ENCODE measurements at regions not wholly inside any gene's neighbourhood (a gene's known extent, or its start where the extent isn't known, plus 50 kb on each side); places are given as distances from the start of the nearest gene placed in this dataset.
A peak's percentile ranks its signal among the peaks of the same experiment; 100 is the strongest.
"Not testable (repeated sequence)": the region's sequence is repeated elsewhere in the genome, so short reads cannot be mapped to it uniquely, and the experiment has no call there.

DNA sequence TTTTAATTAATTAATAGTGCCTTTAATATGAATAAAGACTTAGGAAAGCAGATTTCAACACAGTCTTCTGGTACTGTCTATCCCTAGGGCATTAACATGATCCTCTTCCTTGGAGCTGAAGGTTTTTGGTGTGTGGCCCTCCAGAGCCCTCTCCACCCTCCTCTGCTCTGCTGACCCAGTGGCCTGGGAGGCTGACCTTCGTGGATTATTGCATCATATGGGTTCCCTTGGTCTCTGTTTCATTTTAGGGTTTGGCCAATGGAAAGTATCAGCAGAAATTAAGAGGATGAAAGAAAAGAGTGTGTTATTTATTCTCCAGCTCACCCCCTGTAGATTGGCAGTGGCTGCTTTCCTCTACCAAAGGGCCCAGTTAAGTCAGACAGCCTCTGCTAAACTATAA lies 73.8 kb upstream of the KIF2A start:
- not testable (repeated sequence) for H3K27me3 ChIP-seq (ENCODE audit: control insufficient read depth in 3 of 3, insufficient read depth in 3 of 3, low read length in 3 of 3); FAIRE-seq; H3K9me3 ChIP-seq (ENCODE audit: control insufficient read depth in 2 of 2, insufficient read depth in 1 of 2, low read depth in 1 of 2, low read length in 1 of 2); H3K36me3 ChIP-seq (ENCODE audit: control insufficient read depth in 3 of 3, insufficient read depth in 2 of 3, low read depth in 1 of 3, low read length in 3 of 3); H3K27ac ChIP-seq (ENCODE audit: low read depth in 1 of 3, low read length in 2 of 3); DNase-seq; H3K4me3 ChIP-seq (ENCODE audit: low read depth in 1 of 3, low read length in 3 of 3)
- WGBS, 3 donors, result 59 to 78% (median 66%) methylated on average over 1 of the region's 1 CpG
- peaks cover 0 to 21% (median 0%) of the 10 kb centered on the region in 3 donors for H3K4me1 ChIP-seq (ENCODE audit: control insufficient read depth in 3 of 3, insufficient read depth in 2 of 3, low read depth in 1 of 3, low read length in 2 of 3)

- not testable (repeated sequence) for FAIRE-seq; H3K9me3 ChIP-seq (ENCODE audit: control insufficient read depth in 2 of 2, insufficient read depth in 1 of 2, low read depth in 1 of 2, low read length in 1 of 2); H3K27me3 ChIP-seq (ENCODE audit: control insufficient read depth in 3 of 3, insufficient read depth in 3 of 3, low read length in 3 of 3); H3K4me3 ChIP-seq (ENCODE audit: low read depth in 1 of 3, low read length in 3 of 3); H3K36me3 ChIP-seq (ENCODE audit: control insufficient read depth in 3 of 3, insufficient read depth in 2 of 3, low read depth in 1 of 3, low read length in 3 of 3)
- DNase-seq, result peak; percentile 59 to 79
- Histone ChIP-seq H3K27ac (ENCODE audit: low read depth in 1 of 3, low read length in 2 of 3) (peak overlapping the region in 1 of 3 donors; percentile 62), H3K4me1 (ENCODE audit: control insufficient read depth in 3 of 3, insufficient read depth in 2 of 3, low read depth in 1 of 3, low read length in 2 of 3) (peaks cover 0 to 21% (median 0%) of the 10 kb centered on the region in 3 donors)
- 66 to 73% (median 67%) methylated on average over 6 of the region's 6 CpGs for WGBS, 3 donors
Observed at GRCh38 chr5:62233083-62234046, 72.6 kb upstream of the KIF2A start.

GRCh38 chr5:62236593-62236992 lies 69.4 kb upstream of the KIF2A start:
- WGBS, 3 donors, result 78 to 95% (median 80%) methylated on average over 7 of the region's 7 CpGs
- not testable (repeated sequence) for H3K27ac ChIP-seq (ENCODE audit: low read depth in 1 of 3, low read length in 2 of 3); DNase-seq; H3K36me3 ChIP-seq (ENCODE audit: control insufficient read depth in 3 of 3, insufficient read depth in 2 of 3, low read depth in 1 of 3, low read length in 3 of 3); H3K9me3 ChIP-seq (ENCODE audit: control insufficient read depth in 2 of 2, insufficient read depth in 1 of 2, low read depth in 1 of 2, low read length in 1 of 2); H3K4me3 ChIP-seq (ENCODE audit: low read depth in 1 of 3, low read length in 3 of 3); FAIRE-seq; H3K27me3 ChIP-seq (ENCODE audit: control insufficient read depth in 3 of 3, insufficient read depth in 3 of 3, low read length in 3 of 3)
- H3K4me1 ChIP-seq (ENCODE audit: control insufficient read depth in 3 of 3, insufficient read depth in 2 of 3, low read depth in 1 of 3, low read length in 2 of 3), result peaks cover 0 to 14% (median 0%) of the 10 kb centered on the region in 3 donors

GRCh38 chr5:62237944-62238343 lies 68.1 kb upstream of the KIF2A start:
- not testable (repeated sequence) for H3K9me3 ChIP-seq (ENCODE audit: control insufficient read depth in 2 of 2, insufficient read depth in 1 of 2, low read depth in 1 of 2, low read length in 1 of 2); DNase-seq; H3K36me3 ChIP-seq (ENCODE audit: control insufficient read depth in 3 of 3, insufficient read depth in 2 of 3, low read depth in 1 of 3, low read length in 3 of 3); FAIRE-seq; H3K27me3 ChIP-seq (ENCODE audit: control insufficient read depth in 3 of 3, insufficient read depth in 3 of 3, low read length in 3 of 3); H3K4me1 ChIP-seq (ENCODE audit: control insufficient read depth in 3 of 3, insufficient read depth in 2 of 3, low read depth in 1 of 3, low read length in 2 of 3); H3K27ac ChIP-seq (ENCODE audit: low read depth in 1 of 3, low read length in 2 of 3); H3K4me3 ChIP-seq (ENCODE audit: low read depth in 1 of 3, low read length in 3 of 3)
- 97 to 100% (median 98%) methylated on average over 2 of the region's 2 CpGs for WGBS, 3 donors

DNA sequence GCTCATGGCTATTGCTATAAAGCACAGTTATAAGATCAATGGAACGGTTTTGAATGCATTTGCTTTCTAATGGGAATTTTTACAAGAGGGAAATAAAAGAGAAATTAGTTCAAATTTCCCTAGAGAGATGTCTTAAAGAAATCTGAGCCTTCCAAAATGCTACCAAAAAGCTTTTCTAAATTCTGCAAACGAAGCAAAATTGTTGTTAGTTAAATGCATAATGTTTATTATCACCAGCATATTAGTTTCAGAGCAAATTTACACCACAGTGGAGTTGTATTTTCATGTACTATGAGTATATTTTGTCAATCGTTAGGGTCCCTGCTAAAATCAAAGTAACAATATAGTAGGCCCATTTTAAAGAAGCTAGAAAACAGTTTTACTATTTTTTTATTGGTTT lies 67.4 kb upstream of the KIF2A start:
- not testable (repeated sequence) for H3K27ac ChIP-seq (ENCODE audit: low read depth in 1 of 3, low read length in 2 of 3); H3K36me3 ChIP-seq (ENCODE audit: control insufficient read depth in 3 of 3, insufficient read depth in 2 of 3, low read depth in 1 of 3, low read length in 3 of 3); H3K4me3 ChIP-seq (ENCODE audit: low read depth in 1 of 3, low read length in 3 of 3); H3K27me3 ChIP-seq (ENCODE audit: control insufficient read depth in 3 of 3, insufficient read depth in 3 of 3, low read length in 3 of 3); DNase-seq; H3K4me1 ChIP-seq (ENCODE audit: control insufficient read depth in 3 of 3, insufficient read depth in 2 of 3, low read depth in 1 of 3, low read length in 2 of 3); FAIRE-seq; H3K9me3 ChIP-seq (ENCODE audit: control insufficient read depth in 2 of 2, insufficient read depth in 1 of 2, low read depth in 1 of 2, low read length in 1 of 2)
- 80 to 92% (median 81%) methylated on average over 3 of the region's 3 CpGs for WGBS, 3 donors

- 87 to 93% (median 87%) methylated on average over 3 of the region's 3 CpGs for WGBS, 3 donors
- DNase-seq; H3K36me3 ChIP-seq (ENCODE audit: control insufficient read depth in 3 of 3, insufficient read depth in 2 of 3, low read depth in 1 of 3, low read length in 3 of 3); H3K4me3 ChIP-seq (ENCODE audit: low read depth in 1 of 3, low read length in 3 of 3); H3K4me1 ChIP-seq (ENCODE audit: control insufficient read depth in 3 of 3, insufficient read depth in 2 of 3, low read depth in 1 of 3, low read length in 2 of 3); H3K27me3 ChIP-seq (ENCODE audit: control insufficient read depth in 3 of 3, insufficient read depth in 3 of 3, low read length in 3 of 3); FAIRE-seq; H3K27ac ChIP-seq (ENCODE audit: low read depth in 1 of 3, low read length in 2 of 3); H3K9me3 ChIP-seq (ENCODE audit: control insufficient read depth in 2 of 2, insufficient read depth in 1 of 2, low read depth in 1 of 2, low read length in 1 of 2): not testable (repeated sequence)
Observed at GRCh38 chr5:62240494-62240893, 65.5 kb upstream of the KIF2A start.

DNA sequence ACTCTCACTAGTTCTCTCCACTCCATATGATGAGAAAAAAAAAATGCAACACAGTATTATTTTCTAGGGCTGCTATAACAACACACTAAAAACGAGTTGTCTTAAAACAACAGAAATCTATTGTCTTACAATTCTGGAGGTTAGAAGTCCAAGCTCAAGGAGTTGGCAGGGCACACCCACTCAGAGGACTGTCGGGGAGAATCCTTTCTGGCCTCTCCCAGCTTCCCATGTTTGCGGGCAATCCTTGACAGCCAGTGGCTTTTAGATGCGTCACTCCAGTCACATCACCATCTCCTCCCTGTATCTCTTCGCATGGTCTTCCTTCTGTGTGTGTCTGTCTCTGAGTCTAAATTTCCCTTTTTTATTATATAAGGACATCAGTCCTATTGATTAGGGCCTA lies 64.0 kb upstream of the KIF2A start:
- H3K27me3 ChIP-seq (ENCODE audit: control insufficient read depth in 3 of 3, insufficient read depth in 3 of 3, low read length in 3 of 3); FAIRE-seq; H3K4me1 ChIP-seq (ENCODE audit: control insufficient read depth in 3 of 3, insufficient read depth in 2 of 3, low read depth in 1 of 3, low read length in 2 of 3); H3K27ac ChIP-seq (ENCODE audit: low read depth in 1 of 3, low read length in 2 of 3); H3K4me3 ChIP-seq (ENCODE audit: low read depth in 1 of 3, low read length in 3 of 3); H3K9me3 ChIP-seq (ENCODE audit: control insufficient read depth in 2 of 2, insufficient read depth in 1 of 2, low read depth in 1 of 2, low read length in 1 of 2); DNase-seq; H3K36me3 ChIP-seq (ENCODE audit: control insufficient read depth in 3 of 3, insufficient read depth in 2 of 3, low read depth in 1 of 3, low read length in 3 of 3): not testable (repeated sequence)
- WGBS, 3 donors, result 70 to 85% (median 77%) methylated on average over 5 of the region's 5 CpGs

DNA sequence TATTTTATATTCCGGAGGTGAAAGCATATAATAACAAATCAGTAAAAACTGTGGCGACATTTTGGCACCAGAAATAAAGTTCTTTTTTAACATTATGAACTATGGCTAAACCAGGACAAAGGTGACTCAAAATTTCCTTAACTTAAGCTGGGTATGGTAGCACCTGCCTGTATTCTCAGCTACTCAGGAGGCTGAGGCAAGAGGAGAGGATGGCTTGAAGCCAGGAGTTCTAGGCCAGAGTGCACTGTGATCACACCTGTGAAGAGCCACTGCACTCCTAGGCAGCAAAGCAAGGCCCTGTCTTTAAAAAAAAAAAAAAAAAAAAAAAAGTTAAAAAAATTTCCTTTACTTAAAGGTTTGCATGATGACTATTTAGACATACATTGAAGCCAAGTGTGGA lies 63.0 kb upstream of the KIF2A start:
- H3K27ac ChIP-seq (ENCODE audit: low read depth in 1 of 3, low read length in 2 of 3); H3K4me1 ChIP-seq (ENCODE audit: control insufficient read depth in 3 of 3, insufficient read depth in 2 of 3, low read depth in 1 of 3, low read length in 2 of 3): not testable (repeated sequence)

More for the DNA sequence above, 63.0 kb upstream of the KIF2A start:
- H3K4me3 ChIP-seq (ENCODE audit: low read depth in 1 of 3, low read length in 3 of 3); DNase-seq; H3K9me3 ChIP-seq (ENCODE audit: control insufficient read depth in 2 of 2, insufficient read depth in 1 of 2, low read depth in 1 of 2, low read length in 1 of 2); H3K36me3 ChIP-seq (ENCODE audit: control insufficient read depth in 3 of 3, insufficient read depth in 2 of 3, low read depth in 1 of 3, low read length in 3 of 3); H3K27me3 ChIP-seq (ENCODE audit: control insufficient read depth in 3 of 3, insufficient read depth in 3 of 3, low read length in 3 of 3); FAIRE-seq: not testable (repeated sequence)
- 56 to 80% (median 61%) methylated on average over 2 of the region's 2 CpGs for WGBS, 3 donors

Data from small intestine (tissue), 7 donors.